Neural cell (in vitro differentiated cells): ENCODE measurements at regions not wholly inside any gene's neighbourhood (a gene's known extent, or its start where the extent isn't known, plus 50 kb on each side); places are given as distances from the start of the nearest gene placed in this dataset.

Experiments
- EP300 ChIP-seq: fragments of 450-650 bp; conservative IDR thresholded peaks from 2 replicates; pipeline ENCODE4 v1.6.1; 2014; ENCODE audit warnings: antibody characterized with exemption, mild to moderate bottlenecking, moderate library complexity; ENCODE audit not compliant: poor library complexity, severe bottlenecking
- EZH2 ChIP-seq: fragments of 200-600, 300-800 bp; shearing (Covaris generic), sonication (generic); IDR thresholded peaks from 2 replicates; pipeline ENCODE4 v1.6.1; 2014; ENCODE audit warnings: antibody characterized with exemption, low read length, borderline replicate concordance, mild to moderate bottlenecking; ENCODE audit not compliant: insufficient read depth, poor library complexity, severe bottlenecking
- MXI1 ChIP-seq: fragments of 450-650 bp; conservative IDR thresholded peaks from 2 replicates; pipeline ENCODE4 v1.6.1; 2014; ENCODE audit warnings: antibody characterized with exemption, mild to moderate bottlenecking; ENCODE audit not compliant: poor library complexity, severe bottlenecking
- TAF1 ChIP-seq: IDR thresholded peaks from 2 replicates; pipeline ENCODE4 v1.6.1; 2012; ENCODE audit warnings: low read depth
- TF ChIP-seq, protein P1 (sequence below): fragments of 450-650 bp; IDR thresholded peaks from 2 replicates; pipeline ENCODE4 v1.5.1; 2014; ENCODE audit warnings: antibody characterized with exemption, mild to moderate bottlenecking, moderate library complexity; ENCODE audit not compliant: poor library complexity, severe bottlenecking
- TF ChIP-seq, protein P2 (sequence below): IDR thresholded peaks from 2 replicates; pipeline ENCODE4 v1.6.1; 2012; ENCODE audit warnings: borderline replicate concordance

DNA sequence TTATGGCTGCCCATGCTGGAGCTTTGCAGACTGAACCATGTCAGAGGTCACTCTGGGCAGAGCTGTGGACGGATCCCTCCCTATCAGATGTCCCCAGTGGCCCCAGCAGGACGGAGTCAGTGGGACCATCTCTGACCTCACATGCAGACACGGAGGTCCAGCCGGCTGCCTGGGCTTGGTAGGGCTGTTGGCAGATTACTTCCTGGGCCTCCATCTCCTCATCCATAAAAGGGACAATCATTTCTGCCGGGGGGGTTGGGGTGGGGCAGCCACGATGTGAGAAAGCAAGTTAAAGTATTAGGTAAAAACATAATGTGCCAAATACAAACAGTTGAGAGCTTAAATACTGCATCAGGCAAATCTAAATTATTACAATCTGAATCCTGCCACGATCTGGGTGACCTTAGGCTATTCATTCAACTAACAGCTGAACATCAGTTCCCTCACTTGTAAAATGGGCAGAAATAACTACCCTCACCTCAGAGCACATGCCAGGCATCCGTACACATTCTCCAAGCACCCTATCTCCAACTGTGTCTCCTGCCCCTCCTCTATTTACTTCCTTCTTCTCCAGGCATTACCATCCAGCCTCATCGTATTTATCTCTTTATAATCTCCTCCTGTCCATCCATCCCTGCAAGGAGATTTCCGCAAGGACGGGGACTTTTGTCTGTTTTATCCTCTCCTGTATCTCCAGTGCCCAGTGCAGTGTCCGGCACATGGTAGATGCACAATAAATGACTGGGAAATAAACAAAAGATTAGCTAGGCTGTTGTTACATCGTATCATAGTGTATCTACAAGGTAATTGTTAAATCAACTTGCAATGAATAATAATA, 192.3 kb upstream of the FOXF1 start:
- TF ChIP-seq, protein P1, sequence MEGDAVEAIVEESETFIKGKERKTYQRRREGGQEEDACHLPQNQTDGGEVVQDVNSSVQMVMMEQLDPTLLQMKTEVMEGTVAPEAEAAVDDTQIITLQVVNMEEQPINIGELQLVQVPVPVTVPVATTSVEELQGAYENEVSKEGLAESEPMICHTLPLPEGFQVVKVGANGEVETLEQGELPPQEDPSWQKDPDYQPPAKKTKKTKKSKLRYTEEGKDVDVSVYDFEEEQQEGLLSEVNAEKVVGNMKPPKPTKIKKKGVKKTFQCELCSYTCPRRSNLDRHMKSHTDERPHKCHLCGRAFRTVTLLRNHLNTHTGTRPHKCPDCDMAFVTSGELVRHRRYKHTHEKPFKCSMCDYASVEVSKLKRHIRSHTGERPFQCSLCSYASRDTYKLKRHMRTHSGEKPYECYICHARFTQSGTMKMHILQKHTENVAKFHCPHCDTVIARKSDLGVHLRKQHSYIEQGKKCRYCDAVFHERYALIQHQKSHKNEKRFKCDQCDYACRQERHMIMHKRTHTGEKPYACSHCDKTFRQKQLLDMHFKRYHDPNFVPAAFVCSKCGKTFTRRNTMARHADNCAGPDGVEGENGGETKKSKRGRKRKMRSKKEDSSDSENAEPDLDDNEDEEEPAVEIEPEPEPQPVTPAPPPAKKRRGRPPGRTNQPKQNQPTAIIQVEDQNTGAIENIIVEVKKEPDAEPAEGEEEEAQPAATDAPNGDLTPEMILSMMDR = no peak
- TF ChIP-seq, protein P2, sequence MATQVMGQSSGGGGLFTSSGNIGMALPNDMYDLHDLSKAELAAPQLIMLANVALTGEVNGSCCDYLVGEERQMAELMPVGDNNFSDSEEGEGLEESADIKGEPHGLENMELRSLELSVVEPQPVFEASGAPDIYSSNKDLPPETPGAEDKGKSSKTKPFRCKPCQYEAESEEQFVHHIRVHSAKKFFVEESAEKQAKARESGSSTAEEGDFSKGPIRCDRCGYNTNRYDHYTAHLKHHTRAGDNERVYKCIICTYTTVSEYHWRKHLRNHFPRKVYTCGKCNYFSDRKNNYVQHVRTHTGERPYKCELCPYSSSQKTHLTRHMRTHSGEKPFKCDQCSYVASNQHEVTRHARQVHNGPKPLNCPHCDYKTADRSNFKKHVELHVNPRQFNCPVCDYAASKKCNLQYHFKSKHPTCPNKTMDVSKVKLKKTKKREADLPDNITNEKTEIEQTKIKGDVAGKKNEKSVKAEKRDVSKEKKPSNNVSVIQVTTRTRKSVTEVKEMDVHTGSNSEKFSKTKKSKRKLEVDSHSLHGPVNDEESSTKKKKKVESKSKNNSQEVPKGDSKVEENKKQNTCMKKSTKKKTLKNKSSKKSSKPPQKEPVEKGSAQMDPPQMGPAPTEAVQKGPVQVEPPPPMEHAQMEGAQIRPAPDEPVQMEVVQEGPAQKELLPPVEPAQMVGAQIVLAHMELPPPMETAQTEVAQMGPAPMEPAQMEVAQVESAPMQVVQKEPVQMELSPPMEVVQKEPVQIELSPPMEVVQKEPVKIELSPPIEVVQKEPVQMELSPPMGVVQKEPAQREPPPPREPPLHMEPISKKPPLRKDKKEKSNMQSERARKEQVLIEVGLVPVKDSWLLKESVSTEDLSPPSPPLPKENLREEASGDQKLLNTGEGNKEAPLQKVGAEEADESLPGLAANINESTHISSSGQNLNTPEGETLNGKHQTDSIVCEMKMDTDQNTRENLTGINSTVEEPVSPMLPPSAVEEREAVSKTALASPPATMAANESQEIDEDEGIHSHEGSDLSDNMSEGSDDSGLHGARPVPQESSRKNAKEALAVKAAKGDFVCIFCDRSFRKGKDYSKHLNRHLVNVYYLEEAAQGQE = no peak
- TF ChIP-seq EP300 (no peak), EZH2 (no peak), TAF1 (no peak), MXI1 (no peak)
